ENCODE measurements at regions not wholly inside any gene's neighbourhood (a gene's known extent, or its start where the extent isn't known, plus 50 kb on each side); places are given as distances from the start of the nearest gene placed in this dataset.

GRCh38 chr16:80167657-80168390 lies 373.0 kb upstream of the DYNLRB2 start:
- POLR2A ChIA-PET, result no interaction called here
- CTCF ChIA-PET, result no interaction called here

GRCh38 chr16:80166082-80166481 lies 374.7 kb upstream of the DYNLRB2 start:
- POLR2A ChIA-PET, result no interaction called here
- no peak overlapping the region for H3K4me3 ChIP-seq (ENCODE audit: low read depth, low read length)
- CTCF ChIA-PET, result no interaction called here
- no peak for DNase-seq (ENCODE audit: low read depth, low spot score)
- no peak for TF ChIP-seq CTCF (IDR thresholded peaks at IDR 0.05; ENCODE audit: insufficient read depth, low read length, missing control alignments)

More at GRCh38 chr16:80167657-80168390, 373.0 kb upstream of the DYNLRB2 start:
- TF ChIP-seq CTCF (IDR thresholded peaks at IDR 0.05; ENCODE audit: insufficient read depth, low read length, missing control alignments), result no peak
- no peak for DNase-seq (ENCODE audit: low read depth, low spot score)
- no peak overlapping the region for H3K4me3 ChIP-seq (ENCODE audit: low read depth, low read length)

GRCh38 chr16:80164966-80165550 lies 375.7 kb upstream of the DYNLRB2 start:
- no peak for DNase-seq (ENCODE audit: low read depth, low spot score)
- ChIA-PET POLR2A (no interaction called here), CTCF (interaction anchor here (1.6 kb wide), 1 partner anchor 12 kb away, joined by 7 read pairs; no protein-coding TSS in a partner anchor)
- no peak overlapping the region for H3K4me3 ChIP-seq (ENCODE audit: low read depth, low read length)
- no peak for TF ChIP-seq CTCF (IDR thresholded peaks at IDR 0.05; ENCODE audit: insufficient read depth, low read length, missing control alignments)

GRCh38 chr16:80163339-80163738 lies 377.5 kb upstream of the DYNLRB2 start:
- no peak overlapping the region for H3K4me3 ChIP-seq (ENCODE audit: low read depth, low read length)
- DNase-seq (ENCODE audit: low read depth, low spot score), result no peak
- CTCF ChIA-PET, result interaction anchor here (0.9 to 2.4 kb wide), 3 partner anchors 10 to 12 kb away, joined by 3 to 6 read pairs (median 5); no protein-coding TSS in a partner anchor
- TF ChIP-seq CTCF (IDR thresholded peaks at IDR 0.05; ENCODE audit: insufficient read depth, low read length, missing control alignments), result no peak
- POLR2A ChIA-PET, result no interaction called here

GRCh38 chr16:80161799-80162739 lies 378.7 kb upstream of the DYNLRB2 start:
- no peak for TF ChIP-seq CTCF (IDR thresholded peaks at IDR 0.05; ENCODE audit: insufficient read depth, low read length, missing control alignments)
- no peak overlapping the region for H3K4me3 ChIP-seq (ENCODE audit: low read depth, low read length)
- CTCF ChIA-PET, result interaction anchor here (2.4 kb wide), 1 partner anchor 11 kb away, joined by 6 read pairs; no protein-coding TSS in a partner anchor
- POLR2A ChIA-PET, result no interaction called here
- DNase-seq (ENCODE audit: low read depth, low spot score), result no peak

GRCh38 chr16:80158766-80159165 lies 382.0 kb upstream of the DYNLRB2 start:
- ChIA-PET CTCF (no interaction called here), POLR2A (no interaction called here)
- no peak for DNase-seq (ENCODE audit: low read depth, low spot score)
- no peak overlapping the region for H3K4me3 ChIP-seq (ENCODE audit: low read depth, low read length)
- no peak for TF ChIP-seq CTCF (IDR thresholded peaks at IDR 0.05; ENCODE audit: insufficient read depth, low read length, missing control alignments)

All from AG04449 (cell line).